ENCODE measurements at regions not wholly inside any gene's neighbourhood (a gene's known extent, or its start where the extent isn't known, plus 50 kb on each side); places are given as distances from the start of the nearest gene placed in this dataset.

DNA sequence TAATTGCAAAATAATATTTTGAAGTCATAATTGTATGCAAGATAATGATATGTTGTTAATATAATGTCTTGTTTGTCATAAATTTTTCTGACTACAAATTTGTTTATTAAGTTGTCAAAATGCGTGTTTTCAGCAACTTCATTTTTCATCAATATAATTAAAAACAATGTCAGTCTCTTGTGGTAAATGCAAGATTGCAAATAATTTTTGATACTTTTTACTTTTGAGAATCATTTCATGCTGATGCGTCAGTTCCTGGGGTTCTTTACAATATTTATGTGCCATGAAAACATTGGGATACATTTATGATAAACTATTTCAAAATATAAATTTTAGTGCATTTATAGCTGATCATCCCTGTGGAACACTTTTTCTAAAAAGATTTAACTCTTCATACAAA is 1504.8 kb downstream of the BRD1 start:
- no peaks in the 10 kb centered on the region for H3K4me1 ChIP-seq (ENCODE audit: insufficient read depth, low read length)
- no peaks in the 10 kb centered on the region for H3K27me3 ChIP-seq (ENCODE audit: insufficient read depth, low read length)
- no peaks in the 10 kb centered on the region for H3K9me3 ChIP-seq (ENCODE audit: low read depth, low read length)
- H3K4me3 ChIP-seq (ENCODE audit: low read length) = no peak overlapping the region

DNA sequence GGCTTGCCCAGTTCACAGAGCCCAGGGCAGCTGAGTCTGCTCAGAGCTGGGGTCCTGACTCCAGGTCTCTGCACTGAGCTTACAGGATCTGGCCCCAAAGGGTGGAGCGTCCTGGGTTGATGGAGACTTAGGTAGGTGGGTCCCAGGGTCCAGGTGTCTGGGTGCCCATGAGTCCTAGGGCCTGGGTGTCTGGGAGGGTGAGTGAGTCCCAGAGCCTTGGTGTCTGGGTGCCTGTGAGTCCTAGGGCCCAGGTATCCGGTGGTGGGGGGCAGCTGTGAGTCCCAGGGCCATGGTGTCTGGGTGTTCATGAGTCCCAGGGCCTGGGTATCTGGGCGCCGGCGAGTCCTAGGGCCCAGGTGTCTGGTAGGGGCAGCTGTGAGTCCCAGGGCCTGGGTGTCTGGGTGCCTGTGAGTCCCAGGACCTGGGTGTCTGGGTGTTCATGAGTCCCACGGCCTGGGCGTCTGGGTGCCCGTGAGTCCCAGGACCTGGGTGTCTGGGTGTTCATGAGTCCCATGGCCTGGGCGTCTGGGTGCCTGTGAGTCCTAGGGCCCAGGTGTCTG is 1505.6 kb downstream of the BRD1 start:
- Histone ChIP-seq H3K4me3 (ENCODE audit: low read length) (no peak overlapping the region), H3K4me1 (ENCODE audit: insufficient read depth, low read length) (no peaks in the 10 kb centered on the region), H3K27me3 (ENCODE audit: insufficient read depth, low read length) (no peaks in the 10 kb centered on the region), H3K9me3 (ENCODE audit: low read depth, low read length) (no peaks in the 10 kb centered on the region)

DNA sequence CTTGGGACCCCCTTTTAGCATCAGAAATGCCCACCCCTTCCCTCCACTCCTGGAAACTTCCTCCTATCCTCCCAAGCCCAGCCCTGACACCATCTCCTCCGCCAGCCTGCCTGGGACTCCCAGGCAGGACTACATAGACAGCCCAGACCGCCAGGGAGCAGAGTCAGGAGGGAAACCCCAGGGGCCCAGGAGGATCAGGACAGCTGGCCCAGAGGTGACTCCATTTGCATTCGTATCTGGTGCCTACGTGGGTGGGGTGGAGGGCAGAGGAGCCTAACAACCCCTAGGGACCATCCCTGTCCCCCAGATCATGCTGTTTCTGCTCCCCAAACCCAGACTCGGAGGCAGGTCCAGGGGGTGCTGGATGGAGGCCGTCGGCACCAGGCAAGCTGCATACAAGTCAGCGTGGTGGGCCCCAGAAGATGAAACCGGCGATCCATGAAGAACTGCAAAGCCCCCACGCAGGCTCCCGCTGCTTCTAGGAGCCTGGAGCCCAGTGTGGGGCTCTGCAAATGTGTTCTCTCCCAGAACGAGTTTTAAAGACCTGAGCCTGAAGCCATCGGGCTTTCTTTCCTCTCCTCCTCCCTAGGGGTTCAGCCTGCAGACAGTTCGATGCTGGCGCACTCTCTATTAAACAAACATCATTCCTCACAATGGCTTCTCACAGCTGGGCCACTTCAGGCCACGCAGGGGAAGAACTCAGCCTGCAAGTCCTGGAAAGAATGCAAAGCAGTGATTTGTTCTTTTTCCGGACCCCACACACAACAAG is 1506.8 kb downstream of the BRD1 start:
- no peaks in the 10 kb centered on the region for H3K27me3 ChIP-seq (ENCODE audit: insufficient read depth, low read length)
- H3K4me3 ChIP-seq (ENCODE audit: low read length) = no peak overlapping the region
- H3K4me1 ChIP-seq (ENCODE audit: insufficient read depth, low read length) = no peaks in the 10 kb centered on the region
- H3K9me3 ChIP-seq (ENCODE audit: low read depth, low read length) = no peaks in the 10 kb centered on the region

DNA sequence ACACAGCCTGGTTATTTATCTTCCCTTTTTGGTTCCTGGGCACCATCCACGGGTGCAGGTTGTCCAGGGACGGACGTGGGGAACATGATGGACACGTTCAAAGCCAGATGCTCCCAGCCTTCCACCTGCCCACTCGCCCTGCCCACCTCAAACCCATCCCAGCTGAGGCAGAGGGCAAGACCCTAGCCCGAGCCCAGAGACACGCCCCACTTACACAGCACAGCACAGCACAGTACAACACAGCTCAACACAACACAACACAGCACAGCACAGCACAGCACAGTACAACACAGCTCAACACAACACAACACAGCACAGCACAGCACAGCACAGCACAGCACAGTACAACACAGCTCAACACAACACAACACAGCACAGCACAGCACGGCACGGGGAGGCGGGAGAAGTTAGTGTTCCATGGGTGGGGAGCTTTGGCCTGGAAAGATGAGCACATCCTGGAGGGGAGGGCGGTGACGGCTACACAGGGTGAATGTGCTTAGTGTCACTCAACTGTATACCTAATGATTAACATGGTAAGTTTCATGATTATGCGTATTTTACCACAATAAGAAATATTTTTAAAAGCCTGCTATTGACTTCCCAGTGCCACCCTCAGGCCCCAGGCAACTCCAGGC is 1507.5 kb downstream of the BRD1 start:
- no peaks in the 10 kb centered on the region for H3K9me3 ChIP-seq (ENCODE audit: low read depth, low read length)
- no peaks in the 10 kb centered on the region for H3K27me3 ChIP-seq (ENCODE audit: insufficient read depth, low read length)

DNA sequence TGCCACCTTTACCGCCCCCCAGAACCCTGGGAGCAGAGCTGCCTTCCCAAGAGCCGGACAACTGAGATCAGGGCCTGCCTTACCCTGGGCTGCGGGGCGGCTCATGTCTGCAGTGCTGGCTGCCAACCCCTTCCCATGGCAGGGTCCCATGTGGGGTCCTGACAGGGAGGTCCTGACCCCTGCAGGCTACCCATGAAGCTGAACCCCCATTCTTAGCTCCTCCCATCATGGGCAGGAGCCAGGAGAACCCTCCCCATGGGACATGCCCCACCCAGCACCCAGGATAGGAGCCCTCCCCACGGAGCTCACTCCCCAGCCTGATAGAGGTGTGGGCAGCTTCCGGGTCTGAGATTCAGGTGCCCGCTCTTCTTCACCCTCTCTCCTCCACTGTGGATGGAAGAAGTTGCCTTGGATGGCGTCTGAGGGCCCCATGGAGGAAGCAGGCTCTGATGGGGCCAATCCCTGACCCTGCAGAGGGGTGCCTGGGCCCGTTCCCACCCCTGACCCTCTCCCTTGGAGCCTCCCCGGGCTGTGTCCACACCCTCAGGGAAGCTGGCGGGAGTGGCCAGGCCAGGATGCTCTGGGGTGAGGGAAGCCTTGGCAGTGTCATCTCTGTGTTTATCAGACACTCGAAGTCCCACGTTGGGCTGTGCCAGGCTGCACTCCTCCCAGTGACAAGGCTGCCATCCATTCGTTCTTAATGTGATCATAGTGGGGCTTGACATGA is 1508.2 kb downstream of the BRD1 start:
- Histone ChIP-seq H3K4me1 (ENCODE audit: insufficient read depth, low read length) (no peaks in the 10 kb centered on the region), H3K9me3 (ENCODE audit: low read depth, low read length) (no peaks in the 10 kb centered on the region), H3K4me3 (ENCODE audit: low read length) (no peak overlapping the region), H3K27me3 (ENCODE audit: insufficient read depth, low read length) (no peaks in the 10 kb centered on the region)

More for the DNA sequence above, 1507.5 kb downstream of the BRD1 start:
- H3K4me1 ChIP-seq (ENCODE audit: insufficient read depth, low read length) = no peaks in the 10 kb centered on the region
- H3K4me3 ChIP-seq (ENCODE audit: low read length) = no peak overlapping the region

DNA sequence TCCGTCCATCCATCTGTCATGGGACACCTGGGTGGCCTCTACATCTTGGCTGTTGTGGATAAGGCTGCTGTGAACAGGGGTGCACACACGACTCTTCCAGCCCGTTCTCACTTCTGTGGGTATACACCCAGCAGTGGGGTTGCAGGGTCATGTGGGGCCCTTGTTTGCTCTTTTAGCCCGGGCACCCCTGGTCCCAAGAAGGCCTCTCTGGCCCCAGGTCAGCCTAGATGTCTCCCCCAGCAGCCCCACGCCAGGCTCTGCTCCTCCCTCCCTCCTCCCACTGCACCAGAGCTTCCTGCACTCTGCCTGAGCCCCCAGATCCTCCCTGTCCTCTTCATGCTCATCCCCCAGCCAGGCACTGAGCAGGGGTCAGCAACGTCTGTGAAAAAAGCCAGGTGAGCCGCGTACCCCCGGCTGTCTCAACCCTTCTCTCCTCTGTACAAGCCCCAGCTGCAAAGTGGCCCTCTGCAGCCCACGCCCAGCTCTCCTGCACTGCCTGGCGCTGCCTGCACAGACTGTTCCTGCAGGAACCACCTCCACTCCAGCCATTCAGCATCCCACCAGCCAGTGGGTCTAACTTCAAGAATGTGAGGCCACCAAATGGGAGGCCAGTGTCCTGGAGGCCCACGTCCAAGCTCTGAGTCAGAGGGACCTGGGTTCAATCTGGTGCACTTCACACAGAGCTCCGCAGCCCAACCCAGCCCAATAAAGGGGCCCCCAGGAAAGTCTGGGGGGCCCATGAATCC is 1508.9 kb downstream of the BRD1 start:
- H3K4me1 ChIP-seq (ENCODE audit: insufficient read depth, low read length) = no peaks in the 10 kb centered on the region
- H3K9me3 ChIP-seq (ENCODE audit: low read depth, low read length) = no peaks in the 10 kb centered on the region
- no peak overlapping the region for H3K4me3 ChIP-seq (ENCODE audit: low read length)
- H3K27me3 ChIP-seq (ENCODE audit: insufficient read depth, low read length) = no peaks in the 10 kb centered on the region

DNA sequence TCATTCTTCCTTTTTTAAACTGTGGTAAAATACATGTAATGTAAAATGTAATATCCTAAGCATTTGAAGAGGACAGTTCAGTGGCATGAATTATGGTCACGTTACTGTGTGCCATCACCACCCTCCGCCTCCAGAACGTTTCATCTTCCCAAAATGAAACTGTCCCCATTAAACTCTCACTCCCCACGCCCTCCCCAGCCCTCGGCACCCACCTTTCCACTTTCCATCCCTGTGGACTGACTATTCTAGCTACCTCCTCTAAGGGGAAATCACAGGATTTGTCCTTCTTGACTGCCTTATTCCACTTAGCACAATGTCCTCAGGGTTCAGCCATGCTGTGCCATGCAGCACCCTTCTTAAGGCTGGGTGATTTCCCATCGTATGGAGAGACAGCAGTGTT is 1509.5 kb downstream of the BRD1 start:
- Histone ChIP-seq H3K4me3 (ENCODE audit: low read length) (no peak overlapping the region), H3K4me1 (ENCODE audit: insufficient read depth, low read length) (no peaks in the 10 kb centered on the region), H3K9me3 (ENCODE audit: low read depth, low read length) (no peaks in the 10 kb centered on the region), H3K27me3 (ENCODE audit: insufficient read depth, low read length) (no peaks in the 10 kb centered on the region)

DNA sequence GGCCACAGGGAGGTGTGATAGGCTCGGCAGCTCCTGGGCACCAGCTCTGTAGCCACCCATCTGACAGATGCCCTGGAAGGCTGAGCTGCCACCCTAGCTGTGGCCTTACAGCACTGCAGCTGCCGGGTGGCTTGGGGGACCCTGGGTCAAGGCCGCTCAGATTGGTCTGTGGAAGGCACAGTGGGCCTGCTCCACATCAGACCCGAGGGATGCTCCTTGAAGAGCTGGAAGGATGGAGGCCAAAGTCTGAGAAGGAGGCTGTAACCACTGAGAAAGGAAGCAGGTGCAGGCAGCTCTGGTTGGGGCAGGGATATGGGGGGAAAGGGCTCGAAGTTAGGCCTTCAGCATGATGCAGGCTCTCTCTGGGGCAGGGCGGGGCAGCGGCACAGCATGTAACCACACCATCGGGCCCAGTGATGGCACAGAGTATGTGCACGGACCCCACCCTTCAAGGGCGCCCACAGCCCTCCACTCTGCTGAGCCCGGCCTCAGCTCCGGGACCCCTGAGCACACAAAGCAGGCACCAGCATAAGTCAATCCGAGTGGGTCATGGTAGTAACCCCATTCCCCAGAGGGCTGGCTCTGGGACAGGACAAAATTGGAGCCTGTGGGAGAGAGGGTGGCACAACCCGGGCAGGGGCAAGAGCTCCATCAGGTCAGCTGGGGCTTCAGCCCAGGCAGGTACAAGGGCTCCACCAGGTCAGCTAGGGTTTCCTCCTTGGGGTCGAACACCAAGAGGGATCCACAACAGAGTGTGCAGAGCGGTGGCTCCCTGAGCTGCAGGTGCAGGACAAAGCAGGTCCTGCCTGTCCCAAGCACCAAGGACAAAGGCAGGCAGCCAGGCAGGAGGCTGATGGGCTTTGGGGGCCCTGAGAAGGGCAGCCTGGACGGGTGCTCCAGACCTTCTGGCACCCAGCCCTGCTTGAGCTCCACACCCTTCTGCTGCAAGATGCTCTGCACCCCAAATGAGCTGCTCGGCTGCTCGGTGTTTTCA is 1511.1 kb downstream of the BRD1 start:
- Histone ChIP-seq H3K4me3 (ENCODE audit: low read length) (no peak overlapping the region), H3K4me1 (ENCODE audit: insufficient read depth, low read length) (no peaks in the 10 kb centered on the region), H3K27me3 (ENCODE audit: insufficient read depth, low read length) (no peaks in the 10 kb centered on the region), H3K9me3 (ENCODE audit: low read depth, low read length) (no peaks in the 10 kb centered on the region)

DNA sequence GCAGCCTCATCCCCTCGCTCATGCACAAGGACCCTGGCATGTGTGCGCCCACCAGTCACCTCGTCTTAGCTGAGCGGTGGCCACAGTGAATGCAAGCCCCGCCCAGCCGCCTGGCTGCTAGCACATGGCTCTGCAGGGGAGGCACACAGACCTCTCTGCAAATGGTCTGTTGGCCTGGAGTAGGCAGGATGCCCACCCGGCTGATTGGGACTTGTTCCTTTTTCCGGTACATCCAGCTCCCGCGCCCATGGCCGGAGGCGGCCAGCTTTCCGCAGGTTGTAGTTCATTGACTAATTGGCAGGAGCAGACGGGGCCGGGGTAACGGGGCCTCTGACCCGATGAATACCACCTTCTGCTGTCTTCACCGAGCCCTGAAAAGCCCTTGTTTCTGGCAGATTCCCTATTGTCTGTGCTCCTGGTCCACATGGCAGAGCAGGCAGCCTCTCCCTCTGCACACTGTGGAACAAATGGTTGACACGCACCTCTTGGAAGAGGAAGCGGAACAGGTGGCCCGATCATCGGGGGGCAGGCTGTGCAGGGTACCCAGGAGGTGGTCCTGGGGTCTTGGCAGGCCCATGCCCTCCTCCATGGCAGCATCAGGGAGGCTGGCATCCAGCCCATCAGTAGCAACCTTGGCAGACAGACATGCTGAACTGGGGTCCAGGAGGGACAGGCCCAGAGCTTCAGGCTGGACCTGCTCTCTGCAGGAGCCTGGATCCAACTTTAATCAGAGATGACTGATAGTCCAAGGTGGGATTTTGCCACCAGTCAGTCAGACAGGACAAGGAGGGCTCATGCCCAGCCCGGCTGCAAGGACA is 1512.0 kb downstream of the BRD1 start:
- Histone ChIP-seq H3K9me3 (ENCODE audit: low read depth, low read length) (no peaks in the 10 kb centered on the region), H3K4me3 (ENCODE audit: low read length) (no peak overlapping the region), H3K27me3 (ENCODE audit: insufficient read depth, low read length) (no peaks in the 10 kb centered on the region), H3K4me1 (ENCODE audit: insufficient read depth, low read length) (no peaks in the 10 kb centered on the region)

DNA sequence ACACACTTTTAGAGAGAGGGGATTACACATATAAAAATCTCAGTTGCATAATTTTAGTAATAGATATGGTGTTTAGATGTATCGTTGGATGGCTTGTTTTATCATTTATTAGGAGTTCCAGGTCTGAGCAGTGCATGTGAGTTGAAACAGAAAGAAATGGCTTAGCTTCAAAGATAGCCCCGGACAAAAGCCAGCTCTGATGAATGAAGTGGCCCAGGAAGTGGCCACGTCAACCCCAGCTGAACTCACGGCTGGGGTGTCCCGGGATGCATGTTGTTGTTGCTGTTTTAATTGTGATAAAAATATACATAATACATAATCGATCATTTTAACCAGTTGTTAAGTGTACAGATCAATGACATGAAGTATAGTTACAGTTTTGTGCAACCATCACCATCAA is 1513.6 kb downstream of the BRD1 start:
- H3K4me3 ChIP-seq (ENCODE audit: low read length) = no peak overlapping the region
- no peaks in the 10 kb centered on the region for H3K9me3 ChIP-seq (ENCODE audit: low read depth, low read length)
- H3K27me3 ChIP-seq (ENCODE audit: insufficient read depth, low read length) = no peaks in the 10 kb centered on the region
- H3K4me1 ChIP-seq (ENCODE audit: insufficient read depth, low read length) = no peaks in the 10 kb centered on the region

DNA sequence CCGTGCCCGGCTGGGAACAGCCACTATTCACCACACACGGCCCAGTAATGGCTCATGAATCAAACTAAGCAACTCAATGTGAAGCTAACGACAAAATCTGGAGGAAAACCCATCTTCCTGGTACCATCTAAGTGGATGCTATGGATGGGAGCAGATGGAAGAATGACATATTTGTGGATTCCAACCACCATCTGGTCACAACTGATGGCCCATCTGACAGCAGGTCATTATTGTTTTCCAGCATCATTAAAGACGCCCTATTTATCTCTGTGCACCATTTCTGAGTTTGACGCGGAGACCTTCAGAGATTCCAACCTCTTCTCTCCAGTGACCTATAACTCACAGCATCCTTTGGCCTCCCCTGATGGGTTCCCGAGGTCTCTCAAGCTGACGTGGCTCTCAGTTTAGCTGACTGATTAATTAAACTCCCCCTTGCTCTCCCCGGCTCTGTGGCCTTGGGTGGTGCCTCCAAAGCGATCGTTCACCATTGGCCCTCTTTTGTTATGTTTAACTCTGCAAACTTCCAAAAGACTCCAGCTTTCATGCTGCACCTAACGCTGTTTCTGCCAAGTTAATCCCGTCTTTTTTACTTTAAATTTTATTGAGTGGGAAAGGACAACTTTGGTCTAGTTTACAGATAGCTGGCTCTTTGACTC is 1514.4 kb downstream of the BRD1 start:
- Histone ChIP-seq H3K4me3 (ENCODE audit: low read length) (no peak overlapping the region), H3K9me3 (ENCODE audit: low read depth, low read length) (no peaks in the 10 kb centered on the region), H3K4me1 (ENCODE audit: insufficient read depth, low read length) (no peaks in the 10 kb centered on the region), H3K27me3 (ENCODE audit: insufficient read depth, low read length) (no peaks in the 10 kb centered on the region)

DNA sequence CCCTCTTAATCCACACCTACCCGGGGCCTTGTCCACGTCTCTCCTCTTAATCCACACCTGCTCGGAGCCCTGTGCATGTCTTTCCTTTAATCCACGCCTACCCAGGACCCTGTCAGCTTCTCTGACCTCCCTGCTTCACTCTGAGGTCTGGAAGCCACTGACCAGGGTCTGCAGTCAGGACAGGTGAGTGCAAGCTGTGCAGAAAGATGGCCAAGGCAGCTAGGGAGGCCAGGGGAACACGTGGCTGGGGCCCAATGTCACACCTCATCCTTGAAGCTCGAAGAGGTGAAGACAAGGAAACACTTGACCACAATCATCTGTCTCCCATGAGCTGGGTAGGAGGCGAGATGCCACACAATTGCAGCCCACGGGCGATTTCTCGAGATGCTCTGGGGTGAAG is 1516.9 kb downstream of the BRD1 start:
- Histone ChIP-seq H3K9me3 (ENCODE audit: low read depth, low read length) (no peaks in the 10 kb centered on the region), H3K27me3 (ENCODE audit: insufficient read depth, low read length) (no peaks in the 10 kb centered on the region), H3K4me1 (ENCODE audit: insufficient read depth, low read length) (no peaks in the 10 kb centered on the region), H3K4me3 (ENCODE audit: low read length) (no peak overlapping the region)

DNA sequence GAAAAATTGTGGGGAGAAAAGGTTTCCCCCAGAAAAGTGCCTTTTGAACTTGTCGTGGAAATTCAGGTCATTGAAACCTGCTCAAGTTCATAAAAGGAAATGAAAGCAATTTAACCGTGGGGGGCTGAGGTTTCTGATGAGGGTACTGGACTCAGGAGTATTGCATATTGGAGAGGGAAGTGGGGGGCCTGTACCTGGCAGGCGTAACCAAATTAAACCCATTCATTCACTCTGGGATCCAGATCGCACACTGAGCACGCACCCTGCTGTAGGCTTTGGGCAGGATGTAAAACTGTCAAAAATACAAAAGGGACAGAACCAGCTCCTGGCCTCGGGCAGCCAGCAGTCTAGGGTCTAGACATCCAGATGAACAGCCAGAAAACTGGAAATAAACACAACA is 1517.4 kb downstream of the BRD1 start:
- H3K4me1 ChIP-seq (ENCODE audit: insufficient read depth, low read length) = no peaks in the 10 kb centered on the region
- H3K4me3 ChIP-seq (ENCODE audit: low read length) = no peak overlapping the region
- H3K9me3 ChIP-seq (ENCODE audit: low read depth, low read length) = no peaks in the 10 kb centered on the region
- H3K27me3 ChIP-seq (ENCODE audit: insufficient read depth, low read length) = no peaks in the 10 kb centered on the region

Measured in mononuclear cell (primary cell).